ENCODE measurements at regions not wholly inside any gene's neighbourhood (a gene's known extent, or its start where the extent isn't known, plus 50 kb on each side); places are given as distances from the start of the nearest gene placed in this dataset.

DNA sequence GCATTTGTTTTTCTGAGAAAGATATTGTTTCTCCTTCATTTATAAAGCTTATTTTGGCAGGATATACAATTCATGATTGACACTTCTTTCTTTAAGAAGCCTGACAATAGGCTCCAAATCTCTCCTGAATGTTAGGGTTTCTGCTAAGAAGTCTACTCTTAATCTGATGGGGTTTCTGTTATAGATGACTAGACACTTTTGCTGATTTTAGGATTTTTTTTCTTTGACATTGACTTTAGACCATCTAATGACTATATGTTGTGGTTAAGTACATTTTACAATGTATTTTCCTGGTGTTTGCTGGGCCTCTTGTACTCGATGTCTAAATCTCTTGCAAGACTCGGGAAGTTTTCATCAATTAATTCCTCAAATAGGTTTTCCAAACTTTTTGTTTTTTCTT lies 321.8 kb upstream of the SMIM30 start:
- CTCF ChIA-PET, result no interaction called here
- Mint-ChIP-seq H3K4me3 (no peak overlapping the region), H3K9me3 (peaks cover 7% of the 10 kb centered on the region; the same call in 1 of the 2 replicates), H3K4me1 (no peaks in the 10 kb centered on the region), H3K36me3 (no peaks in the 10 kb centered on the region), H3K27ac (no peak overlapping the region), H3K27me3 (ENCODE audit: low read depth) (no peaks in the 10 kb centered on the region)
- ATAC-seq (no peak), DNase-seq (ENCODE audit: low spot score) (no peak)
- POLR2A ChIA-PET, result no interaction called here
- TF ChIP-seq ATF1 (CRISPR knock-in tag; IDR thresholded peaks at IDR 0.05), result no peak
- no peak for TF ChIP-seq TP53 (CRISPR knock-in tag; IDR thresholded peaks at IDR 0.05)
- TF ChIP-seq JUN (CRISPR knock-in tag; IDR thresholded peaks at IDR 0.05), result no peak
- TF ChIP-seq, protein P1, sequence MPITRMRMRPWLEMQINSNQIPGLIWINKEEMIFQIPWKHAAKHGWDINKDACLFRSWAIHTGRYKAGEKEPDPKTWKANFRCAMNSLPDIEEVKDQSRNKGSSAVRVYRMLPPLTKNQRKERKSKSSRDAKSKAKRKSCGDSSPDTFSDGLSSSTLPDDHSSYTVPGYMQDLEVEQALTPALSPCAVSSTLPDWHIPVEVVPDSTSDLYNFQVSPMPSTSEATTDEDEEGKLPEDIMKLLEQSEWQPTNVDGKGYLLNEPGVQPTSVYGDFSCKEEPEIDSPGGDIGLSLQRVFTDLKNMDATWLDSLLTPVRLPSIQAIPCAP (CRISPR knock-in tag; IDR thresholded peaks at IDR 0.05), result no peak
- TF ChIP-seq, protein P2, sequence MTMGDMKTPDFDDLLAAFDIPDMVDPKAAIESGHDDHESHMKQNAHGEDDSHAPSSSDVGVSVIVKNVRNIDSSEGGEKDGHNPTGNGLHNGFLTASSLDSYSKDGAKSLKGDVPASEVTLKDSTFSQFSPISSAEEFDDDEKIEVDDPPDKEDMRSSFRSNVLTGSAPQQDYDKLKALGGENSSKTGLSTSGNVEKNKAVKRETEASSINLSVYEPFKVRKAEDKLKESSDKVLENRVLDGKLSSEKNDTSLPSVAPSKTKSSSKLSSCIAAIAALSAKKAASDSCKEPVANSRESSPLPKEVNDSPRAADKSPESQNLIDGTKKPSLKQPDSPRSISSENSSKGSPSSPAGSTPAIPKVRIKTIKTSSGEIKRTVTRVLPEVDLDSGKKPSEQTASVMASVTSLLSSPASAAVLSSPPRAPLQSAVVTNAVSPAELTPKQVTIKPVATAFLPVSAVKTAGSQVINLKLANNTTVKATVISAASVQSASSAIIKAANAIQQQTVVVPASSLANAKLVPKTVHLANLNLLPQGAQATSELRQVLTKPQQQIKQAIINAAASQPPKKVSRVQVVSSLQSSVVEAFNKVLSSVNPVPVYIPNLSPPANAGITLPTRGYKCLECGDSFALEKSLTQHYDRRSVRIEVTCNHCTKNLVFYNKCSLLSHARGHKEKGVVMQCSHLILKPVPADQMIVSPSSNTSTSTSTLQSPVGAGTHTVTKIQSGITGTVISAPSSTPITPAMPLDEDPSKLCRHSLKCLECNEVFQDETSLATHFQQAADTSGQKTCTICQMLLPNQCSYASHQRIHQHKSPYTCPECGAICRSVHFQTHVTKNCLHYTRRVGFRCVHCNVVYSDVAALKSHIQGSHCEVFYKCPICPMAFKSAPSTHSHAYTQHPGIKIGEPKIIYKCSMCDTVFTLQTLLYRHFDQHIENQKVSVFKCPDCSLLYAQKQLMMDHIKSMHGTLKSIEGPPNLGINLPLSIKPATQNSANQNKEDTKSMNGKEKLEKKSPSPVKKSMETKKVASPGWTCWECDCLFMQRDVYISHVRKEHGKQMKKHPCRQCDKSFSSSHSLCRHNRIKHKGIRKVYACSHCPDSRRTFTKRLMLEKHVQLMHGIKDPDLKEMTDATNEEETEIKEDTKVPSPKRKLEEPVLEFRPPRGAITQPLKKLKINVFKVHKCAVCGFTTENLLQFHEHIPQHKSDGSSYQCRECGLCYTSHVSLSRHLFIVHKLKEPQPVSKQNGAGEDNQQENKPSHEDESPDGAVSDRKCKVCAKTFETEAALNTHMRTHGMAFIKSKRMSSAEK (CRISPR knock-in tag; IDR thresholded peaks at IDR 0.05; ENCODE audit: borderline replicate concordance), result no peak
- TF ChIP-seq, protein P3, sequence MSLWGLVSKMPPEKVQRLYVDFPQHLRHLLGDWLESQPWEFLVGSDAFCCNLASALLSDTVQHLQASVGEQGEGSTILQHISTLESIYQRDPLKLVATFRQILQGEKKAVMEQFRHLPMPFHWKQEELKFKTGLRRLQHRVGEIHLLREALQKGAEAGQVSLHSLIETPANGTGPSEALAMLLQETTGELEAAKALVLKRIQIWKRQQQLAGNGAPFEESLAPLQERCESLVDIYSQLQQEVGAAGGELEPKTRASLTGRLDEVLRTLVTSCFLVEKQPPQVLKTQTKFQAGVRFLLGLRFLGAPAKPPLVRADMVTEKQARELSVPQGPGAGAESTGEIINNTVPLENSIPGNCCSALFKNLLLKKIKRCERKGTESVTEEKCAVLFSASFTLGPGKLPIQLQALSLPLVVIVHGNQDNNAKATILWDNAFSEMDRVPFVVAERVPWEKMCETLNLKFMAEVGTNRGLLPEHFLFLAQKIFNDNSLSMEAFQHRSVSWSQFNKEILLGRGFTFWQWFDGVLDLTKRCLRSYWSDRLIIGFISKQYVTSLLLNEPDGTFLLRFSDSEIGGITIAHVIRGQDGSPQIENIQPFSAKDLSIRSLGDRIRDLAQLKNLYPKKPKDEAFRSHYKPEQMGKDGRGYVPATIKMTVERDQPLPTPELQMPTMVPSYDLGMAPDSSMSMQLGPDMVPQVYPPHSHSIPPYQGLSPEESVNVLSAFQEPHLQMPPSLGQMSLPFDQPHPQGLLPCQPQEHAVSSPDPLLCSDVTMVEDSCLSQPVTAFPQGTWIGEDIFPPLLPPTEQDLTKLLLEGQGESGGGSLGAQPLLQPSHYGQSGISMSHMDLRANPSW (CRISPR knock-in tag; conservative IDR thresholded peaks at IDR 0.05; ENCODE audit: low read depth), result no peak
- TF ChIP-seq, protein P4, sequence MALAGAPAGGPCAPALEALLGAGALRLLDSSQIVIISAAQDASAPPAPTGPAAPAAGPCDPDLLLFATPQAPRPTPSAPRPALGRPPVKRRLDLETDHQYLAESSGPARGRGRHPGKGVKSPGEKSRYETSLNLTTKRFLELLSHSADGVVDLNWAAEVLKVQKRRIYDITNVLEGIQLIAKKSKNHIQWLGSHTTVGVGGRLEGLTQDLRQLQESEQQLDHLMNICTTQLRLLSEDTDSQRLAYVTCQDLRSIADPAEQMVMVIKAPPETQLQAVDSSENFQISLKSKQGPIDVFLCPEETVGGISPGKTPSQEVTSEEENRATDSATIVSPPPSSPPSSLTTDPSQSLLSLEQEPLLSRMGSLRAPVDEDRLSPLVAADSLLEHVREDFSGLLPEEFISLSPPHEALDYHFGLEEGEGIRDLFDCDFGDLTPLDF (CRISPR knock-in tag; IDR thresholded peaks at IDR 0.05), result no peak
- TF ChIP-seq, protein P5, sequence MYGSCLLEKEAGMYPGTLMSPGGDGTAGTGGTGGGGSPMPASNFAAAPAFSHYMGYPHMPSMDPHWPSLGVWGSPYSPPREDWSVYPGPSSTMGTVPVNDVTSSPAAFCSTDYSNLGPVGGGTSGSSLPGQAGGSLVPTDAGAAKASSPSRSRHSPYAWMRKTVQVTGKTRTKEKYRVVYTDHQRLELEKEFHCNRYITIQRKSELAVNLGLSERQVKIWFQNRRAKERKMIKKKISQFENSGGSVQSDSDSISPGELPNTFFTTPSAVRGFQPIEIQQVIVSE (CRISPR knock-in tag; IDR thresholded peaks at IDR 0.05; ENCODE audit: borderline replicate concordance), result no peak
- TF ChIP-seq, protein P6, sequence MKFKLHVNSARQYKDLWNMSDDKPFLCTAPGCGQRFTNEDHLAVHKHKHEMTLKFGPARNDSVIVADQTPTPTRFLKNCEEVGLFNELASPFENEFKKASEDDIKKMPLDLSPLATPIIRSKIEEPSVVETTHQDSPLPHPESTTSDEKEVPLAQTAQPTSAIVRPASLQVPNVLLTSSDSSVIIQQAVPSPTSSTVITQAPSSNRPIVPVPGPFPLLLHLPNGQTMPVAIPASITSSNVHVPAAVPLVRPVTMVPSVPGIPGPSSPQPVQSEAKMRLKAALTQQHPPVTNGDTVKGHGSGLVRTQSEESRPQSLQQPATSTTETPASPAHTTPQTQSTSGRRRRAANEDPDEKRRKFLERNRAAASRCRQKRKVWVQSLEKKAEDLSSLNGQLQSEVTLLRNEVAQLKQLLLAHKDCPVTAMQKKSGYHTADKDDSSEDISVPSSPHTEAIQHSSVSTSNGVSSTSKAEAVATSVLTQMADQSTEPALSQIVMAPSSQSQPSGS (CRISPR knock-in tag; IDR thresholded peaks at IDR 0.05; ENCODE audit: borderline replicate concordance, low read depth), result no peak
- no peak for TF ChIP-seq ESRRA (CRISPR knock-in tag; IDR thresholded peaks at IDR 0.05; ENCODE audit: borderline replicate concordance)
- no peak for TF ChIP-seq NR2C2 (CRISPR knock-in tag; IDR thresholded peaks at IDR 0.05)
- TF ChIP-seq, protein P7, sequence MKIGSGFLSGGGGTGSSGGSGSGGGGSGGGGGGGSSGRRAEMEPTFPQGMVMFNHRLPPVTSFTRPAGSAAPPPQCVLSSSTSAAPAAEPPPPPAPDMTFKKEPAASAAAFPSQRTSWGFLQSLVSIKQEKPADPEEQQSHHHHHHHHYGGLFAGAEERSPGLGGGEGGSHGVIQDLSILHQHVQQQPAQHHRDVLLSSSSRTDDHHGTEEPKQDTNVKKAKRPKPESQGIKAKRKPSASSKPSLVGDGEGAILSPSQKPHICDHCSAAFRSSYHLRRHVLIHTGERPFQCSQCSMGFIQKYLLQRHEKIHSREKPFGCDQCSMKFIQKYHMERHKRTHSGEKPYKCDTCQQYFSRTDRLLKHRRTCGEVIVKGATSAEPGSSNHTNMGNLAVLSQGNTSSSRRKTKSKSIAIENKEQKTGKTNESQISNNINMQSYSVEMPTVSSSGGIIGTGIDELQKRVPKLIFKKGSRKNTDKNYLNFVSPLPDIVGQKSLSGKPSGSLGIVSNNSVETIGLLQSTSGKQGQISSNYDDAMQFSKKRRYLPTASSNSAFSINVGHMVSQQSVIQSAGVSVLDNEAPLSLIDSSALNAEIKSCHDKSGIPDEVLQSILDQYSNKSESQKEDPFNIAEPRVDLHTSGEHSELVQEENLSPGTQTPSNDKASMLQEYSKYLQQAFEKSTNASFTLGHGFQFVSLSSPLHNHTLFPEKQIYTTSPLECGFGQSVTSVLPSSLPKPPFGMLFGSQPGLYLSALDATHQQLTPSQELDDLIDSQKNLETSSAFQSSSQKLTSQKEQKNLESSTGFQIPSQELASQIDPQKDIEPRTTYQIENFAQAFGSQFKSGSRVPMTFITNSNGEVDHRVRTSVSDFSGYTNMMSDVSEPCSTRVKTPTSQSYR (CRISPR knock-in tag; IDR thresholded peaks at IDR 0.05), result no peak
- no peak for TF ChIP-seq FOXJ3 (CRISPR knock-in tag; IDR thresholded peaks at IDR 0.05; ENCODE audit: borderline replicate concordance)
- TF ChIP-seq, protein P8, sequence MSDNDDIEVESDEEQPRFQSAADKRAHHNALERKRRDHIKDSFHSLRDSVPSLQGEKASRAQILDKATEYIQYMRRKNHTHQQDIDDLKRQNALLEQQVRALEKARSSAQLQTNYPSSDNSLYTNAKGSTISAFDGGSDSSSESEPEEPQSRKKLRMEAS (CRISPR knock-in tag; IDR thresholded peaks at IDR 0.05), result no peak
- TF ChIP-seq ZNF232 (CRISPR knock-in tag; IDR thresholded peaks at IDR 0.05), result no peak
- TF ChIP-seq, protein P9, sequence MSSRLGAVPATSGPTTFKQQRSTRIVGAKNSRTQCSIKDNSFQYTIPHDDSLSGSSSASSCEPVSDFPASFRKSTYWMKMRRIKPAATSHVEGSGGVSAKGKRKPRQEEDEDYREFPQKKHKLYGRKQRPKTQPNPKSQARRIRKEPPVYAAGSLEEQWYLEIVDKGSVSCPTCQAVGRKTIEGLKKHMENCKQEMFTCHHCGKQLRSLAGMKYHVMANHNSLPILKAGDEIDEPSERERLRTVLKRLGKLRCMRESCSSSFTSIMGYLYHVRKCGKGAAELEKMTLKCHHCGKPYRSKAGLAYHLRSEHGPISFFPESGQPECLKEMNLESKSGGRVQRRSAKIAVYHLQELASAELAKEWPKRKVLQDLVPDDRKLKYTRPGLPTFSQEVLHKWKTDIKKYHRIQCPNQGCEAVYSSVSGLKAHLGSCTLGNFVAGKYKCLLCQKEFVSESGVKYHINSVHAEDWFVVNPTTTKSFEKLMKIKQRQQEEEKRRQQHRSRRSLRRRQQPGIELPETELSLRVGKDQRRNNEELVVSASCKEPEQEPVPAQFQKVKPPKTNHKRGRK (CRISPR knock-in tag; IDR thresholded peaks at IDR 0.05; ENCODE audit: borderline replicate concordance), result no peak
- TF ChIP-seq, protein P10, sequence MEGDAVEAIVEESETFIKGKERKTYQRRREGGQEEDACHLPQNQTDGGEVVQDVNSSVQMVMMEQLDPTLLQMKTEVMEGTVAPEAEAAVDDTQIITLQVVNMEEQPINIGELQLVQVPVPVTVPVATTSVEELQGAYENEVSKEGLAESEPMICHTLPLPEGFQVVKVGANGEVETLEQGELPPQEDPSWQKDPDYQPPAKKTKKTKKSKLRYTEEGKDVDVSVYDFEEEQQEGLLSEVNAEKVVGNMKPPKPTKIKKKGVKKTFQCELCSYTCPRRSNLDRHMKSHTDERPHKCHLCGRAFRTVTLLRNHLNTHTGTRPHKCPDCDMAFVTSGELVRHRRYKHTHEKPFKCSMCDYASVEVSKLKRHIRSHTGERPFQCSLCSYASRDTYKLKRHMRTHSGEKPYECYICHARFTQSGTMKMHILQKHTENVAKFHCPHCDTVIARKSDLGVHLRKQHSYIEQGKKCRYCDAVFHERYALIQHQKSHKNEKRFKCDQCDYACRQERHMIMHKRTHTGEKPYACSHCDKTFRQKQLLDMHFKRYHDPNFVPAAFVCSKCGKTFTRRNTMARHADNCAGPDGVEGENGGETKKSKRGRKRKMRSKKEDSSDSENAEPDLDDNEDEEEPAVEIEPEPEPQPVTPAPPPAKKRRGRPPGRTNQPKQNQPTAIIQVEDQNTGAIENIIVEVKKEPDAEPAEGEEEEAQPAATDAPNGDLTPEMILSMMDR (IDR thresholded peaks at IDR 0.05), result no peak

All from WTC11 (cell line).